ENCODE measurements at regions not wholly inside any gene's neighbourhood (a gene's known extent, or its start where the extent isn't known, plus 50 kb on each side); places are given as distances from the start of the nearest gene placed in this dataset.
"Not testable (repeated sequence)": the region's sequence is repeated elsewhere in the genome, so short reads cannot be mapped to it uniquely, and the experiment has no call there.

- DNase-seq = no peak
Observed at GRCh38 chr22:49674479-49675050, 153.1 kb downstream of the BRD1 start.

- no peak for DNase-seq
Observed at GRCh38 chr22:49673048-49673447, 154.6 kb downstream of the BRD1 start.

GRCh38 chr22:49672014-49672516 is 155.6 kb downstream of the BRD1 start:
- no peak for DNase-seq

DNA sequence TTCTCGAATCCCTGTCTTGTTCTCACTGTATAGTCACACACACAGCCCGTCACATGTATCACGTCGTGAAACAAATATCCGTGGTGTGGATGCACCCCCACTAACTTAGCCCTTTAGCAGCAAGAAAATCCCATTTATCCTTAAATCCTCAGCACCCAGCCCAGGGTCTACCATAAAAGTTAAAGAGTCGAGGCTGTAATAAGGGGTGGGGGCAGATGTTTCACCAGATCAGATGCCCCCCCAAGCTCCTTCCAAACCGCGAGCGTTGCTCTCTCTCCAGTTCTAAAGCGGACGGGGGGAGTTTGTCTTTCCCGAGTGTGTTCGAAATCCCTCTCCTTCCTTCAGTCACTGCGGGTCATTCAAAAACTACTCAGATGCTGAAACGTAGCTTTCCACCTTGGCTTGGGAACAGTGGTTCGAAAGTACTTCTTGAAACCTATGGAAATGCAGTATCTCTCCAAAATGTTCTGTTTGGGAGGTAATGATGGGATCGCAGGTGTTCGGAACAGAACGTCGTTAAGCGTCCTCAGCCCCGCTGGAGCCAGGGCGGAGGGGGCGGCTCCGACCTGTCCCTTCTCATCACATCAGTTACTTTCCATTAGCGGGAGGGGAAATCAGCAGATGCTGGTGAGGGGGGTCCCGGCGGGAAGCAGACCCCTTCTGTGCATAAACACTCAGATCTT is 156.2 kb downstream of the BRD1 start:
- DNase-seq = no peak

DNA sequence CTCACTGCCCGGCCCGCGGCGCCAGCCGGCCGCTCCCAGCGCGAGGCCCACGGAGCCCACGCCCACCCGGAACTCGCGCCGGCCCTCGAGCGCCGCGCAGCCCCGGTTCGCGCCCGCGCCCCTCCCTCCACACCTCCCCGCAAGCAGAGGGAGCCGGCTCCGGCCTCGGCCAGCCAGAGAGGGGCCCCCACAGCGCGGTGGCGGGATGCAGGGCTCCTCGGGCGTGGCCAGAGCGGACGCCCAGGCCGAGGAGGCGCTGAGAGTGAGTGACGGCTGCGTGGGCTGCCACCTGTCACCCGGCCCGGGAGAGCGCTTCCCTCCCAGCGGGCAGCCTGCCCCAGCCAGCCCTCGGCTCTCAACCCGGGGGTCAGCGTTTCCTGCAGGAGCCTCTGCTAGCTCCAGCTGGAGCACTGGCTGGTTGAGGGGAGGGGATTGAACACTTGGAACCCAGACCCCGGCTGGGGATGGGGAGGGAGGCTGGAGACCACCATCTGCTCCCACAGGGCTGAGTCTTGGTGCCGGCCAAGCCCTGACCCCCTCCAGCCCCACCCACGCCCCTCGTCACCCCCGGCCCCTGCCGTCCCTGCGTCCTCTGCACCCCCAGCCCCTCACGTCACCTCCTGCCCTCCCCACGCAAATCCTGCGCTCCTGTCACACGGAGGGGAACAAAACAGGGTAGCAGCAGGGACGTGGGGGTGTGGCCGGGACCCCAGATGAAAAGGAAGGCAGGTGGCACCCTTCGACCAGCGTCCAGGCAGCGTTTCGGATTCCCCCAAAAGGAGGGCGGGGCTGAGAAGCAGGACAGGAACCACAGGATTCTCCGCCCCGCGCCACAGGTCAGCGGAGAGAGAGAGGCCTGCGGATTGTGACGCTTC is 157.0 kb downstream of the BRD1 start:
- no peak for DNase-seq

- DNase-seq = not testable (repeated sequence)
Observed at GRCh38 chr22:49669969-49670455, 157.7 kb downstream of the BRD1 start.

DNA sequence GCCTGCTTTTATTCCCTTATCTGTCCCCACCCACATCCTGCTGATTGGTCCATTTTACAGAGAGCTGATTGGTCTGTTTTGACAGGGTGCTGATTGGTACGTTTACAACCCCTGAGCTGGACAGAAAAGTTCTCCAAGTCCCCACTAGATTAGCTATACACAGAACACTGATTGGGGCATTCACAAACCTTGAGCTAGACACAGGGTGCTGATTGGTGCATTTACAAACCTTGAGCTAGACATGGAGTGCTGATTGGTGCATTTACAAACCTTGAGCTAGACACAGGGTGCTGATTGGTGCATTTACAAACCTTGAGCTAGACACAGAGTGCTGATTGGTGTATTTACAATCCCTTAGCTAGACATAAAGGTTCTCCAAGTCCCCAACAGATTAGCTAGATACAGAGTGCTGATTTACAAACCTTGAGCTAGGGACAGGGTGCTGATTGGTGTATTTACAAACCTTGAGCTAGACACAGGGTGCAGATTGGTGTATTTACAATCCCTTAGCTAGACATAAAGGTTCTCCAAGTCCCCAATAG is 158.2 kb downstream of the BRD1 start:
- not testable (repeated sequence) for DNase-seq

GRCh38 chr22:49668402-49668801 is 159.3 kb downstream of the BRD1 start:
- DNase-seq = no peak

DNA sequence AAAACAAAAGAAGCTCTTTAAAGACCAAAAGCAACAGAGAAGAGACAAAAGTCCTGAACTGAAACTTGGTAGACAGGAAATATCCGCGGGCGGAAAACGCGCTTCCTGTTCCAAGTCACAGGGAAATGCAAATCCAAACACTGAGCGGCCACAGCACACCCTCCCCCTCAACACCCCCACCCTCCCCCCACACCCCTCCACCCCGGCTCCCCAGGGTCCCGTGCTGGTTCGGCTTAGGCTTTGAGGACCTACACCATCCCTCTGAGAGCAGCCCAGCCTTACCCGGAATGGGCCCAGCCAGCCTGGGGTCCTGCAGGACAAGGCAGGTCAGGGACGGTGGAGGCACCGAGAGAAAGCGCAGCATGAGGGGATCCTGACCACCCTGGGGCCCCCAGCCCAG is 160.4 kb downstream of the BRD1 start:
- DNase-seq = no peak

- DNase-seq = no peak
Observed at GRCh38 chr22:49666146-49666809, 161.4 kb downstream of the BRD1 start.

DNA sequence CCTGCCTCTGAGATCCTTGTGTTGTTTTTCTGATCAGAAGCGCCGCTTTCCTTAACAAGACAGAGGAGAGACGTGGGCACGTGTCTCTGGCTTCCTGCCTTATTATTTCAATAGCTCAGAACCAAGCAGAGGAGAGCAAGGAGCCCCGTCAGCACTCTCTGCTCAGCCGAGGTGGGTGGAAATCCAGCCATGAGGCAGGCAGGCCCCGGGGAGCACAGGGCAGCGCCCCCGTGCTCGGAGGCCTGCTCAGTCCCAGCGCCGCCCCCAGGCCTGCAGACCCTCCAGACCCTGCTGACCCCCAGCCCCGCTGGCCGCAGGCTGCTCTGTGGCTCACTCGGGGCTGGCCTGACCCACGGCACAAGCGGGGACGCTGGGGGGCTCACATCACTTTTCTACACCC is 162.8 kb downstream of the BRD1 start:
- no peak for DNase-seq

DNA sequence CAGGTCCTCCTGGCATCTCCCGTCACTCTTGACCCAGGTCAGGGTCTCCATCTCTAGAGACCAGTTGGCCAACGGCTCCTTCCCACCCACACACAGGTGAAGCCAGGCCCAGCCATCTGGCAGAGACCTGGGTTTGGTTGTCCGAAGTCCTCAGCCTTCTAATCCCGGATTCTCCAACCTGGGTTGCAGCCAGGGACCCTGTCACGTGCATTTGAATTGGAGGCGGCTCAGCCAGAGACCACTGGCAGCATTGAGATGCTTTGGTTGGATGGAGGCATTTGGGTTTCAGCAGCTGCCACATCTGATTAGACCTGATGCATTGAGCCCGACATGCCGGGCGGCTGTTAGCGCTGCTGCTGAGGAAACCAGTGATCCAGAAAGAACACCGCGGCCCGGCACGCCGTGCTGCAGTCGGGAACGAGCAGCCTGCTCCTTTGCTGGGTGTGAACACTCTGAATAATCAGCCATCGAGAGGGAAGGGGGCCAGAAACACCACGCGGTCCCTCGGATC is 163.2 kb downstream of the BRD1 start:
- no peak for DNase-seq

DNA sequence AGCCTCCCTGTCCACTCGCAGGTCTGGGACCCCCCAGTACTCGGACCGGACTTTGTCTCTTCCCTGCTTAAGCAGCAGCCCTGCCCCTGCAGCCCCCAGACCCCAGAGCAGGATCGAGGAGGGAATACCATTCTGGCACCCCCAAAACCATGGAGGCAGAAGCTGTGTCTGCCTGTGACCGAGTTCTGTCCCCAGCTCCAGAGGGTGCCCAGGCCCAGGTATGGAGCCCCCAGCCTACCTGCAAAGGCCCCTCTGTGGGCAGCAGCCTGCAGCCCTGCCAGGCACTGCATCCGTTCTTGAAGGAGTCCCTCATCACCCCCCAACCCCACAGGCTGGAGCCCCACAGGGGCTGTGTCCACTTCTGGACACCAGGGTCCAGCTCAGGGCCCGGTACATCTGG is 163.8 kb downstream of the BRD1 start:
- DNase-seq = no peak

DNA sequence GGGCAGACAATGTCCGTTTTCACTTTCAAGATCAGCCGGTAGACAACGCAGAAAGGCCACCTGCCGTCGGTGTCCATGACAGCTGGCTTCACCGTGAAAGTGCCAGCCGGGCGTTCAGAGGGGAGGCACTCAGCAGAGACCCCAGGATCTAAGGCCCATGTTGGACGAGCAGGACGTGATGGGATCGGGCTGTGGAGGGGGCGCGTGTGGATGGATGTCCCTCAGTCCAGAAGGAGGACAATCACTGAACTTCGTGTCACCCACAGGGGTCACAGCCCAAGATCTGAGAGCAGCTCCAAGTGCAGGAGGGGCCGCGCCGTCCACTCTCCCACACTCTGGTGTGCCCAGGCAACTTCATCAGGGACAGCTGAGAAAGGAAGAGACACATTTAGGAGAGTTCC is 164.4 kb downstream of the BRD1 start:
- DNase-seq = no peak

DNA sequence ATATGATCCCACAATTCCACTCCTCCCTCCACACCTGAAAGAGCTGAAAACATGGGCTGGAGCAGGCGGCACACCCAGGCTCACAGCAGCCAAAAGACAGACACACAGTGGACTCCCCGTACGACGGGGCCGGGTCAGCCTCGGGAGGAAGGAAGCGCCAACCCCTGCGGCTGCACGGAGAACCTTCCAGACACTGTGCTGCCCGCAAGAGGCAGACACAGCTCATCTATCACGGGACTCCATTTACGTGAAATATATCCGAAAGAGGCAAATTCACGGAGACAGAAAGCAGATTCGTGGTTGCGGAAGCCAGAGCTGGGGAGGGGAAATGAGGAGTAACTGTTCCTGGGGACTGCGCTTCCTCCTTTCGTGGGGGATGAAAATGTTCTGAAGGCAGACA is 165.0 kb downstream of the BRD1 start:
- DNase-seq = no peak

- DNase-seq = no peak
Observed at GRCh38 chr22:49660794-49661781, 166.6 kb downstream of the BRD1 start.

- DNase-seq = no peak
Observed at GRCh38 chr22:49660321-49660720, 167.4 kb downstream of the BRD1 start.

DNA sequence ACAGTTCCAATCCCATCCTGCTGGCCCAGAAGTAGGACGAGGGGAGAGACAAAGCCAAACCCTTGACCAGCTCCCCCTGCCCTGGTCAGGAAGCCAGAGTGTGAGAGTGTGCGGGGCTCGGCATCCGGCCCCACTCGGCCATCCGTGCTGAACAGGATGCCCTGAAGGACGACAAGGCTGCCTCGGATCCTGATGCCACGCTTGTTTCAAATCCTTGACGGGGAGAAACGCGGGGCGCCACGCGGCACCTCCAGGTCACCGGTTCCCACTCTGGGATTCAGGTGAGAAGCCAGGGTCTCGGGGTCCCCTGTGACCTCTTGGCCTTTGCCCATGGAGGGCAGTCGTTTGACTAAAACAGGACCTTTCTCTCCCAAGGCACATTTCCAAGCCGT is 167.8 kb downstream of the BRD1 start:
- DNase-seq = no peak

GRCh38 chr22:49659281-49659923 is 168.3 kb downstream of the BRD1 start:
- DNase-seq = no peak

DNA sequence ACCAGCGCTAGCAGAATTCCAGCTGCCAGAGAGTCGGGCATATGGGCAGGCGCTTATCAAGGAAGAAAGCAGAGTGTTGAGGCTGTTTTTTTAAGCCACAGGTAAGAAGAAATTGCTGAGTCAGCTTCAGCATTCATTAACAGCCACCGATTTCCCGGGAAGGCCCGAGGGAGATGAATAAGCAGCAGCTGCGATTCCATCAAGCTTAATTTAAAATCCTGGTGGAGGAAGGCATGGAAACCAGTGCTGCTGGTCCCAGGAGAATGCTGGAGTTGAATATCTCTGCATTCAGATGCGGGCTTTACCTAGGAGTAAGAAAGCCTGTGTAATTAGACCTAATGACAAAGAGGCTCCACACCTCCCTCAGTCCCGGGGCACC is 168.8 kb downstream of the BRD1 start:
- no peak for DNase-seq

Measured in NCI-H1417 treated with DMSO at 0.1 percent for 48 hours (cell line).